ENCODE measurements at regions not wholly inside any gene's neighbourhood (a gene's known extent, or its start where the extent isn't known, plus 50 kb on each side); places are given as distances from the start of the nearest gene placed in this dataset.

DNA sequence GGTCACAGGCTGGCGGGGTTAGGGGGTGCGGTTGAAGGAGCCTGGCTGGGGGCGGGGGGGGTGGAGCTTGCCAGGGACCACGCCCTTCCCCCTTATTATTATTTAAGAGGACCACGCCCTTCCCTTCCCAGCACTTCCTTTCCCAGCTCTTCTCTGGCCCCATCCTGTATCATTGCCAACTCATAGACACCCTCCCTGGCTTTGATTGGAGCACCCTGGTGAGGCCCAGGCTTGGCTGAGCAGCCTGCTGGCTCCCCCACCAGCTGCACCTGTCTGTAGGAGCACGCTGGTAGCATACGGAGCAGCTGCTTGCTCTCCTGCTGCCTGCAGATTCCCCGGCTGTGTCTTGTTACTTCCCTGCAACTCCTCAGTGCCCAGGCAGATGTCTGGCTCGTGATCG is 62.5 kb upstream of the PDX1 start:
- no peak for DNase-seq (ENCODE audit: low read depth)
- H3K4me3 ChIP-seq (replicated peaks; ENCODE audit: low read depth, low read length): no peak overlapping the region
- TF ChIP-seq, protein P1, sequence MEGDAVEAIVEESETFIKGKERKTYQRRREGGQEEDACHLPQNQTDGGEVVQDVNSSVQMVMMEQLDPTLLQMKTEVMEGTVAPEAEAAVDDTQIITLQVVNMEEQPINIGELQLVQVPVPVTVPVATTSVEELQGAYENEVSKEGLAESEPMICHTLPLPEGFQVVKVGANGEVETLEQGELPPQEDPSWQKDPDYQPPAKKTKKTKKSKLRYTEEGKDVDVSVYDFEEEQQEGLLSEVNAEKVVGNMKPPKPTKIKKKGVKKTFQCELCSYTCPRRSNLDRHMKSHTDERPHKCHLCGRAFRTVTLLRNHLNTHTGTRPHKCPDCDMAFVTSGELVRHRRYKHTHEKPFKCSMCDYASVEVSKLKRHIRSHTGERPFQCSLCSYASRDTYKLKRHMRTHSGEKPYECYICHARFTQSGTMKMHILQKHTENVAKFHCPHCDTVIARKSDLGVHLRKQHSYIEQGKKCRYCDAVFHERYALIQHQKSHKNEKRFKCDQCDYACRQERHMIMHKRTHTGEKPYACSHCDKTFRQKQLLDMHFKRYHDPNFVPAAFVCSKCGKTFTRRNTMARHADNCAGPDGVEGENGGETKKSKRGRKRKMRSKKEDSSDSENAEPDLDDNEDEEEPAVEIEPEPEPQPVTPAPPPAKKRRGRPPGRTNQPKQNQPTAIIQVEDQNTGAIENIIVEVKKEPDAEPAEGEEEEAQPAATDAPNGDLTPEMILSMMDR (IDR thresholded peaks at IDR 0.05; ENCODE audit: low read length, missing control alignments): no peak

DNA sequence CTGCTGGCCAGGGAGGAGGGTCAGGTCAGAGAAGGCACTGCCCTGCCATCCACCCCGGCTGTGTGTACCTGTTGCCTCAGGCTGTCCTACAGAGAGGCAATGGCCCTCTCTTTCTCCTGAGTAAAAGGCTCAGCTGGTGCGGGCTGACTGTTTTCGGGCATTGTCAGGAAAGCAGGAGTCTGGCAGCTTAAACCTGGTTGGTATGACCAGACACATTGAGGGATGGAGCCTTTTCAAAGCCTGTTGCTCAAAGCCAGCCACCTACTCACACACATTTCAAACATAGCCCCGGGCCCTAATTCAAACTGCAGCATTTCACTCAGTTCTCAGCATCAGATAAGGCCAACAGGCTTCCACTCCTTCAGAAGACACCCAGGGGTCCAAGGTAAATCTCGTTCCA is 61.8 kb upstream of the PDX1 start:
- no peak overlapping the region for H3K4me3 ChIP-seq (replicated peaks; ENCODE audit: low read depth, low read length)
- DNase-seq (ENCODE audit: low read depth): no peak
- TF ChIP-seq, protein P1 (IDR thresholded peaks at IDR 0.05; ENCODE audit: low read length, missing control alignments): no peak

DNA sequence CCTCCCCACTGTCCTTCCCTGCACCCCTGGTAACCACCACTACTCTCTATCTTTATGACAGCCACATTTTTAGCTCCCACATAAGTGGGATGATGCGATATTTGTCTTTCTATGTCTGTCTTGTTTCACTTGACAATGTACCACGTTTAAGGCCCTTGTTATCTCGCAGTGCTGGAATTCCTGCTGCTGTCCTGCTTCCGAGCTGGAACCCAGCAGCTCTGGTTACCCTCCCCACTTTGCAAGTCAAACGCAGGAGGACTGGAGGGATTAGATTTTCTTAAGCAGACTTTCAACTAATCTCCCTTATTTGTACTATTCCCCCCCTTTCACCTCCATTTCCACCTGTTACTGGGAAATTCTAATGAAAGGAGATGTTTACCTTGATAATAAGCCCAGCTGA is 59.1 kb upstream of the PDX1 start:
- no peak for DNase-seq (ENCODE audit: low read depth)
- TF ChIP-seq, protein P1 (IDR thresholded peaks at IDR 0.05; ENCODE audit: low read length, missing control alignments): no peak
- H3K4me3 ChIP-seq (replicated peaks; ENCODE audit: low read depth, low read length): no peak overlapping the region

DNA sequence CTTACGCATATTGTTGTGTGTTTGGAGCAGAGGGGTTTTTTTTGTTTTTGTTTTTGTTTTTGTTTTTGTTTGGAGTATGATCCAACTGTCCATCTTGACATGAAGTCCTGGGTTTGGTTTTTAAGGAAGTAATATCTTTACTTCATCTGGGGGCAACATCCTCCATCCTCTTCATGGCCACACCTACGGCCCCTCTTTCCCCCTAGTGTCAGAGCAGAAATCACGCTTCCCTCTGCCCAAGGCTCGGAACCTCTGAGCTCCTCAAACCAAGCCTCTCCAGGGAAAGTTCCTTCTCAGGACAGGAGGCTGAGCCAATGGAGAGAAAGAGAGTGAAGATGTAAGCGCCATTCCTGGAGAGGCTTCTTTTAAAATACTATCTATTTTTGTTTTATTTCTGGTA is 58.6 kb upstream of the PDX1 start:
- TF ChIP-seq, protein P1 (IDR thresholded peaks at IDR 0.05; ENCODE audit: low read length, missing control alignments): no peak
- DNase-seq (ENCODE audit: low read depth): no peak

DNA sequence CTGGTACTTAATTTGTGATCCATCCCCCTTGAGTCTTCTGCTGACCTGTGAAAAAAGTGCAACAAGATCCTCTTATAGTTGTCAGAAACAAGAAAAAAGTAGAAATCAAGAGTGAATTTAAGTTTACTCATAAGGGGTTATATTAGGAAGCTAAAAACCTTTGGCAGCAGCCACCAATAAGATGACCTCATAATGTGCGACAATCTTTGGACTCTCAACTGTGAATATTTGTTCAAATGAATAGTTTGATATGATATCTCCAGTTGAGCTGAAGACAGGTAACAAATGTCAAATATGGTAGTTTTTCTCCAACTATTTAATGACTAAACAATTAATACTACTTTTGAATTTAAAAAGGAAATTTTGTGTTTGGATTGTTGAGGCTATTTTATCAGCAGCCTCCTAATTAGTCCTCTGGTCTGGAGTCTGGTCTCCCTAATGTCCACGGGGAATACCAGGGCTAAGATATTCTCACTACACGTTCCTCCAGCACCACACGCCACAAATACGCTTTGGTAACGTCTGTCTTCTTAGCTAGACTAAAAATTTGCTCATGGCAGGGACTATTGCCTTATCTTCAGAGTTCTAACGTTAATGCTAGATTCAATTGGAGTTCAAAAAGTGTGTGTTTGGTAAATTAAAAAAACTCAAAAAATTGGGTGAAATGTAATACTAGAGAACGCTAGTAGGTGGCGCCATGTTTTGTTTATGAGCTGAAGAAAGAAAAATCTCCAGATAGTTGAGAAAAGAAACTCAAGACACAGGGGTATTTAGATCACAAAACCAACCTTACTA is 51.0 kb upstream of the PDX1 start:
- DNase-seq (ENCODE audit: low read depth): peak; percentile 22
- H3K4me3 ChIP-seq (replicated peaks; ENCODE audit: low read depth, low read length): no peak overlapping the region
- TF ChIP-seq, protein P1 (IDR thresholded peaks at IDR 0.05; ENCODE audit: low read length, missing control alignments): peak; percentile 58

More for the DNA sequence above, 58.6 kb upstream of the PDX1 start:
- no peak overlapping the region for H3K4me3 ChIP-seq (replicated peaks; ENCODE audit: low read depth, low read length)

DNA sequence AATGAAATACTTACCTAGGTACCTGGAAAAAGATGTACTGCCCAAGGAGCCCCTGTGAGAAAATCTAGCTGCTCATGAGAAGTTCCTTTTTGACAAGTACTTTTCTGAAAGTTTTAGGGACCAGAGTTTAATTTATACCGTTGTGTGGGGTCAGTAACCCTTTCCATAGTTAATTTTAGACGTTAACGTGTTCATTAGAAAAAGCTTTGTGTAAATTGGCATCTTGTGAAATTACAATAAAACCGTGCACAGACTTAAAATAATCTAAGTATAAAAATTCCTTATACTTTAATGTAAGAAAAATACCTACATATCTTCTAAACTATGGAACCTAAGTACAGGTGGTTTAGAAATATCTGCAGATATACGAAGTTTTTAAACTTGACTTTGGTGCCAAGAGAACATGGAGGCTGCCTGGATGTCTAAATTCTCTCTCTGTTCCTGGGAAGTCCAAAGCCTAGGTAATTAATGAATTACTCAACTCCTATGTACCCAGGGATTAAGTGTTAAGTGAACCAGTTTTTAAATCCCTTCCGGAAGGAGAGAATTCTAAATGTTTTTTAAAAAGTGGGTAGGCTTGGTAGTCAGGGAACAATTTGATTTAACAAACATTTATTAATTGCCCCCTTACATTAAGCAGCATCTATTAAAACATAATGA is 50.2 kb upstream of the PDX1 start:
- DNase-seq (ENCODE audit: low read depth): no peak
- H3K4me3 ChIP-seq (replicated peaks; ENCODE audit: low read depth, low read length): no peak overlapping the region
- TF ChIP-seq, protein P1 (IDR thresholded peaks at IDR 0.05; ENCODE audit: low read length, missing control alignments): no peak

Data from fibroblast of pulmonary artery (primary cell).